H1 (cell line): ENCODE measurements at regions not wholly inside any gene's neighbourhood (a gene's known extent, or its start where the extent isn't known, plus 50 kb on each side); places are given as distances from the start of the nearest gene placed in this dataset.

Experiments used
- CBX8 ChIP-seq: fragments of 300-800, 300-1000 bp; sonication (generic); IDR thresholded peaks from 2 replicates; pipeline ENCODE4 v1.7.1; 2016; ENCODE audit warnings: low read depth, low read length, borderline replicate concordance
- POLR2A ChIP-seq, 2 experiments: IDR thresholded peaks; 1 replicate in 1 of 2; 2 replicates in 1 of 2; pipeline ENCODE4 v1.6.1; 2011; ENCODE audit warnings: low read depth in 2 of 2, low read length in 2 of 2, mild to moderate bottlenecking in 2 of 2; ENCODE audit errors: control extremely low read depth in 1 of 2

GRCh38 chr6:14889188-14889587, 356.7 kb upstream of the JARID2 start (continued):
- no peak for TF ChIP-seq POLR2A (IDR thresholded peaks at IDR 0.05; ENCODE audit: control extremely low read depth in 1 of 2, low read depth in 2 of 2, low read length in 2 of 2)
- TF ChIP-seq CBX8, result no peak
- TF ChIP-seq, all 59 proteins: peak for 0
